ENCODE measurements at regions not wholly inside any gene's neighbourhood (a gene's known extent, or its start where the extent isn't known, plus 50 kb on each side); places are given as distances from the start of the nearest gene placed in this dataset.

DNA sequence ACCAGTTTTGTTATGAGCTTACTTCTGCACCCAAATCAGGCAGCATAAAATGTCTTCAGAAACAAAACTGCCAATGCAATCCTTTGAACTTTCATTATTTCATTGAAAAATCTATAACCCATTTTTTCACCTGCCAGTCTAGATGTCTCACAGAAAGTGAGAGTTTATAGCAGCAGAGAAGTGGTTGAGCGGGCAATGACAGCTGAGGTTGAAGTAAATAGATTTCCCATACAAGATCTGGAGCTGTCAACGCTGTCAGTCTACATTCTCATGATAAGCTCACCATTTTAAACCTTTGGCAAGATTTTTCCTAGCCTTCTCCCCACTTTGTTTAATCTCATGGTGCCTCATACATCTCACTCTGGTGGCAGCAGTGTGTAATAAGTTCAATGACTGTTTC lies 1144.9 kb upstream of the PCDH9 start (continued):
- no peak for TF ChIP-seq FOXM1 (IDR thresholded peaks at IDR 0.05; ENCODE audit: low read depth)
- no peak for TF ChIP-seq CHD2 (IDR thresholded peaks at IDR 0.05; ENCODE audit: low read length, partially characterized antibody)
- TF ChIP-seq POLR2AphosphoS5 (IDR thresholded peaks at IDR 0.05; ENCODE audit: low read depth, low read length) = no peak
- no peak for TF ChIP-seq EP300 (IDR thresholded peaks at IDR 0.05; ENCODE audit: borderline replicate concordance in 1 of 2, low read depth in 1 of 2, low read length in 1 of 2)

DNA sequence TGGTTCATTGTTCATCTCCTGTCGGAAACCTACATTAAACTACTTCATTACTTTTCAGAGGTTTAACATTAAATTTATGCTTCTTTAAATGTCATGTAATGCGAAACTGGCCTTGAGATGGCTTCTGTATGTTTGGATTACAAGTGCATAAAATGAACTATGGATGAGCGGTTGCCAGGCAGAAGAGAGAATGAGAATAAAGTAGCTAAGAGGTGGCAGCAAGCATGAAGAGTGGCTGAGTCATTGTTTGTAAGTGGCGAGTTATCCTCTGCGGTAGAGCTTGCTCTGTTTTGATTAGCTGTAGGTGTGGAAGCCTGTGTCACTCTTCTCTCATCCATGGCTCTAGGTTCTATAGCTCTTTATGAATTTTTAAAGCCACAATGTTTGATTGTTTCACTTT lies 1139.6 kb upstream of the PCDH9 start:
- no peaks in the 10 kb centered on the region for H3K79me2 ChIP-seq (ENCODE audit: insufficient read depth)
- TF ChIP-seq IRF3 (IDR thresholded peaks at IDR 0.05; ENCODE audit: low read depth, low read length) (no peak), CTCF (IDR thresholded peaks at IDR 0.05) (no peak), POLR2AphosphoS5 (IDR thresholded peaks at IDR 0.05; ENCODE audit: low read depth, low read length) (no peak)
- WGBS (ENCODE audit: low lambda C conversion rate) = 58% methylated on average over 5 of the region's 5 CpGs
- POLR2A ChIA-PET = no interaction called here
- CTCF ChIA-PET = interaction anchor here (1.5 kb wide), 1 partner anchor 56 kb away, joined by 3 read pairs; no protein-coding TSS in a partner anchor
- no peaks in the 10 kb centered on the region for H3K27me3 ChIP-seq (ENCODE audit: insufficient read depth)
- H3K4me2 ChIP-seq = no peak overlapping the region
- H3F3A ChIP-seq (replicated peaks; ENCODE audit: insufficient read depth) = no peaks in the 10 kb centered on the region
- no peaks in the 10 kb centered on the region for H3K9me2 ChIP-seq
- no peak for DNase-seq
- no peaks in the 10 kb centered on the region for H4K20me1 ChIP-seq (ENCODE audit: insufficient read depth)
- H3K9me3 ChIP-seq = no peaks in the 10 kb centered on the region
- H3K27ac ChIP-seq (ENCODE audit: low read depth in 2 of 2, low read length in 1 of 2) = no peak overlapping the region
- H3K4me1 ChIP-seq (ENCODE audit: control insufficient read depth in 1 of 2, insufficient read depth in 2 of 2, low read depth in 1 of 2, low read length in 1 of 2) = no peaks in the 10 kb centered on the region
- no peak overlapping the region for H2AFZ ChIP-seq (ENCODE audit: low read depth)
- H3K36me3 ChIP-seq (replicated peaks in 1 of 2; ENCODE audit: control insufficient read depth in 1 of 2, insufficient read depth in 2 of 2, low read length in 1 of 2) = no peaks in the 10 kb centered on the region
- no peak overlapping the region for H3K4me3 ChIP-seq (ENCODE audit: low read depth in 2 of 2, low read length in 1 of 2)
- H3K9ac ChIP-seq = no peak overlapping the region

- Histone ChIP-seq H3K9me3 (no peaks in the 10 kb centered on the region), H3K27ac (ENCODE audit: low read depth in 2 of 2, low read length in 1 of 2) (no peak overlapping the region), H3K79me2 (ENCODE audit: insufficient read depth) (no peaks in the 10 kb centered on the region), H3K9me2 (no peaks in the 10 kb centered on the region), H3K4me3 (ENCODE audit: low read depth in 2 of 2, low read length in 1 of 2) (no peak overlapping the region), H2AFZ (ENCODE audit: low read depth) (no peak overlapping the region), H3K27me3 (ENCODE audit: insufficient read depth) (no peaks in the 10 kb centered on the region), H3K4me1 (ENCODE audit: control insufficient read depth in 1 of 2, insufficient read depth in 2 of 2, low read depth in 1 of 2, low read length in 1 of 2) (no peaks in the 10 kb centered on the region), H3K36me3 (replicated peaks in 1 of 2; ENCODE audit: control insufficient read depth in 1 of 2, insufficient read depth in 2 of 2, low read length in 1 of 2) (no peaks in the 10 kb centered on the region), H4K20me1 (ENCODE audit: insufficient read depth) (no peaks in the 10 kb centered on the region), H3K9ac (no peak overlapping the region), H3F3A (replicated peaks; ENCODE audit: insufficient read depth) (no peaks in the 10 kb centered on the region), H3K4me2 (no peak overlapping the region)
- ChIA-PET CTCF (no interaction called here), POLR2A (no interaction called here)
- WGBS (ENCODE audit: low lambda C conversion rate) = 34% methylated on average over 2 of the region's 2 CpGs
- no peak for DNase-seq
- TF ChIP-seq EZH2phosphoT487 (IDR thresholded peaks at IDR 0.05; ENCODE audit: borderline replicate concordance, low read depth) = no peak
- no peak for TF ChIP-seq ZBTB33 (IDR thresholded peaks at IDR 0.05; ENCODE audit: borderline replicate concordance, low read depth)
- TF ChIP-seq FOXJ3 (CRISPR knock-in tag; IDR thresholded peaks at IDR 0.05) = no peak
- TF ChIP-seq RCOR1 (IDR thresholded peaks at IDR 0.05; ENCODE audit: low read length) = no peak
- no peak for TF ChIP-seq JUND (IDR thresholded peaks at IDR 0.05)
- no peak for TF ChIP-seq CHD2 (IDR thresholded peaks at IDR 0.05; ENCODE audit: low read length, partially characterized antibody)
- TF ChIP-seq, protein P1, sequence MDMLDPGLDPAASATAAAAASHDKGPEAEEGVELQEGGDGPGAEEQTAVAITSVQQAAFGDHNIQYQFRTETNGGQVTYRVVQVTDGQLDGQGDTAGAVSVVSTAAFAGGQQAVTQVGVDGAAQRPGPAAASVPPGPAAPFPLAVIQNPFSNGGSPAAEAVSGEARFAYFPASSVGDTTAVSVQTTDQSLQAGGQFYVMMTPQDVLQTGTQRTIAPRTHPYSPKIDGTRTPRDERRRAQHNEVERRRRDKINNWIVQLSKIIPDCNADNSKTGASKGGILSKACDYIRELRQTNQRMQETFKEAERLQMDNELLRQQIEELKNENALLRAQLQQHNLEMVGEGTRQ (IDR thresholded peaks at IDR 0.05; ENCODE audit: borderline replicate concordance, low read depth, low read length) = no peak
- TF ChIP-seq RAD21 (IDR thresholded peaks at IDR 0.05; ENCODE audit: low read length) = no peak
- no peak for TF ChIP-seq TAF1 (IDR thresholded peaks at IDR 0.05; ENCODE audit: borderline replicate concordance, low read depth, low read length)
- no peak for TF ChIP-seq MEF2A (IDR thresholded peaks at IDR 0.05; ENCODE audit: borderline replicate concordance, low read depth)
- no peak for TF ChIP-seq IRF3 (IDR thresholded peaks at IDR 0.05; ENCODE audit: low read depth, low read length)
- TF ChIP-seq CTCF (IDR thresholded peaks at IDR 0.05) = no peak
These were observed 1138.8 kb upstream of the PCDH9 start for GRCh38 chr13:68368922-68369321.

Measured in SK-N-SH (cell line).